ENCODE measurements at regions not wholly inside any gene's neighbourhood (a gene's known extent, or its start where the extent isn't known, plus 50 kb on each side); places are given as distances from the start of the nearest gene placed in this dataset.
"Not testable (repeated sequence)": the region's sequence is repeated elsewhere in the genome, so short reads cannot be mapped to it uniquely, and the experiment has no call there.

DNA sequence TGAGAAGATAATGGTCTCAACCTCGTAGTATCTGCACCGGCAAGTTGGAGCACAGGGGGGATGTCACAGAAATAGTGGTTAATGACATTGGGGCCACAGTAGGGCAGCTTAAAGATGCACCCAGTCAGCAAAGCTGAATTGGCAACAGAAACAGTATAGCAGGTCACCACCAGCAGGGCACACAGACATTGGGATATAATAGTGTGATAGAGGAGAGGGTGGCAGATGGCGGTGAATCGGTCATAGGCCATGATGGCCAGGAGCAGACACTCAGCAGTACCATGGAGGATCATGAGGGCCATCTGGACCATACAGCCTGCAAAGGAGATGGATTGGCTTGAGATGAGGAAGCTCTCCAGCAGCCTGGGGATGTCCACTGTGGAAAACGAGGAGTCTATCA lies 106.0 kb upstream of the OR9Q1 start:
- DNase-seq (ENCODE audit: low spot score), result no peak

DNA sequence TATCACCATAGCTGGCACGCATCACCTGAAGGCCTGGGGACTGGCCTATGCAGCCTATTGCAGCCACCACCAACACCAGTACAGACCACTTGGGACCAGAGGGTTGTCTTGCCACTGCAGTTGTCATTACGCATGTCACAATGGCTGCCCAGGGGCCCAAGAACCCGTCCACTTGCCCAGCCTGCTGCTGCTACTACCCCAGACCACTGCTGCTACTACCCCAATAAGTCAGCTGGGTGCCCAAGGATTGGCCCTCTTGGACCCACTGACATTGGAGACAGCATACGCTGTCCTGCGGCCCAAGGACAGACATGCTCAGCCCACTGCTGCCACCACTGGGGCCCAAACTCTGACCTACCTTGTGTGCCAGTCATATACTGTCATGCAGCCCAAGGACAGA lies 102.7 kb upstream of the OR9Q1 start:
- no peak for DNase-seq (ENCODE audit: low spot score)

GRCh38 chr11:57932105-57932504 lies 91.6 kb upstream of the OR9Q1 start:
- DNase-seq (ENCODE audit: low spot score), result no peak

- no peak for DNase-seq (ENCODE audit: low spot score)
These were observed 88.2 kb upstream of the OR9Q1 start for GRCh38 chr11:57935402-57936049.

- no peak for DNase-seq (ENCODE audit: low spot score)
These were observed 87.6 kb upstream of the OR9Q1 start for GRCh38 chr11:57936050-57936418.

- no peak for DNase-seq (ENCODE audit: low spot score)
These were observed 86.2 kb upstream of the OR9Q1 start for GRCh38 chr11:57937431-57937830.

GRCh38 chr11:57938351-57938750 lies 85.3 kb upstream of the OR9Q1 start:
- DNase-seq (ENCODE audit: low spot score), result no peak

- DNase-seq (ENCODE audit: low spot score), result no peak
These were observed 83.5 kb upstream of the OR9Q1 start for GRCh38 chr11:57940044-57940756.

DNA sequence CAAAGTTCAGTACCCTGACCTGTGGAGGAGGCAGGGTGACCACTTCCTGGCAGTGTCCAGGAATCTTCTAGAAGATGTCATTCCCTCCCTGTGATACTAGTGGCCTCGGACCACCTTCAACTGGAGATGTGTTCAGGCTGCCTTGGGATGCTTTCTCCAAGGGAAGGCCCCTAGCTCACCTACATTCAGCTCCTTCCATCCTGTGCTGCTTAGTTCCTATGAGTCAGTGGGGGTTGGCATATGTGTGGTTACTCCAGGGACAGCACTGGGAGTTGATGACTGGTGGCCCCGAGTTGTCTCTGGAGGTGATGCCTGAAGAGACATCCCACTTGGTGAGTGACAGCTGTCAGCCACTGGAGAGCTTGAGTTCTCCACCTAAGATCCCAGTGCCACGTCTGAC lies 81.8 kb upstream of the OR9Q1 start:
- DNase-seq (ENCODE audit: low spot score), result no peak

DNA sequence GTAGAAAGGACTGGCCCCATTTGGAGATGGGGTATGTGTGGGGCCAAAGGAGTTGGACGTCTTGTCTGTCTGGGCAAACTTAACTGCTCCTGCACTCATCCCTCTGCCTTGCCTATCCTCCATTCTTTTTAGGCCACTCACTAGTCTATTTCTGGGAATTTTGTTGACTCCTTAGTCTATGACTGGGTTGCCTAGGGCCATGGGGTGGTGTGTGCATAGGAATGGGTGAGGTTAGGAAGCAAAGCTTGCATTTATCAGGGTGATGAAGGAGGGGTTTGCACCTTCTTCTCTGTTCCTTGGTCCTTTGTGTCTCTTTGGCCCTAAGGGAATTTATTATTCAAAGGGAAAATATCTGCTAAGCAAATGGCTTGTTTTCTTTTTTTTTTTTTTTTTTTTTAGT lies 80.9 kb upstream of the OR9Q1 start:
- no peak for DNase-seq (ENCODE audit: low spot score)

DNA sequence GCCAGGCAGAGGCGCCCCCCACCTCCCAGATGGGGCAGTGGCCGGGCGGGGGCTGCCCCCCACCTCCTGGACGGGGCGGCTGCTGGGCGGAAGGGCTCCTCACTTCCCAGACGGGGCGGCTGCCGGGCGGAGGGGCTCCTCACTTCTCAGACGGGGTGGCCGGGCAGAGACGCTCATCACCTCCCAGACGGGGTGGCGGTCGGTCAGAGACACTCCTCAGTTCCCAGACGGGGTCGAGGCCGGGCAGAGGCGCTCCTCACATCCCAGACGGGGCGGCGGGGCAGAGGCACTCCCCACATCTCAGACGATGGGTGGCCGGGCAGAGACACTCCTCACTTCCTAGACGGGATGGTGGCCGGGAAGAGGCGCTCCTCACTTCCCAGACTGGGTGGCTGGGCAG lies 79.9 kb upstream of the OR9Q1 start:
- DNase-seq (ENCODE audit: low spot score), result not testable (repeated sequence)

DNA sequence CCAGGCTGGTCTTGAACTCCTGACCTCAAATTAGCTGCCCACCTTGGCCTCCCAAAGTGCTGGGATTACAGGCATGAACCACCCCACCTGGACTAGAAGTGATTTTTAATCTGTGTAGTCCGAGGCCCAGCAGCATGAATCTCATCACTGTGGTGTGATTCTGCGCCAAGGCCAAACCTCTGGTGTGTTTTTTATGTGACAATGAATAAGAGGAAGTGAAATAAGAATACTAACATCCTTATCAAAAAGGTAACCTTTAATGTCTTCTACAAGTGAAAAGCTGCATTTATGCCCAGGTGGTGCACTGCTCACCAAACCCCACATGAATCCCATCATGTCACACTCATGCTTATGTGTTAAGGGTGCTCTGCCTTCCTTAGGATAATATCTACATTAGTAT lies 77.1 kb upstream of the OR9Q1 start:
- DNase-seq (ENCODE audit: low spot score), result no peak

- DNase-seq (ENCODE audit: low spot score), result no peak
These were observed 59.0 kb upstream of the OR9Q1 start for GRCh38 chr11:57964660-57965059.

GRCh38 chr11:57971272-57972012 lies 52.2 kb upstream of the OR9Q1 start:
- no peak for DNase-seq (ENCODE audit: low spot score)

DNA sequence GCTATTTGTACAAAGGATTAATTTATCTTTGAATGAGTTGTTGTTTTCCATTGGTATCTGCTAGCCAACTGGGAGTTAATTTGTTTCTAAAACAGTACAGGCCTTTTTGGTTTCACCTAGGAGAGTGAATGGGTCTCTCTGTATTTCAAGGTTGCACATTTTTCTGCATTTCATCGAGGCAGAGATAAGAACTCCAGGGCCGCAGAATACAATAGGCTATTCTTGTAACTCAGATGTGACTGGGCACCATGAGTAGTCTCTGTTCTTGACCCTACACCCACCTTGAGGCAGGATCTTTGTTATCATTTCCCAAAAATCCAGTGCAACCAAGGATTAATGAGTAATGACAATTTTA lies 51.7 kb upstream of the OR9Q1 start:
- DNase-seq (ENCODE audit: low spot score), result no peak

Measured in H4 (cell line).